HG03025 (cell line): ENCODE measurements at regions not wholly inside any gene's neighbourhood (a gene's known extent, or its start where the extent isn't known, plus 50 kb on each side); places are given as distances from the start of the nearest gene placed in this dataset.

Source experiments
- ATAC-seq: cut with Tn5 transposase; IDR thresholded peaks from one replicate; pipeline ENCODE4 v1.9.1; 2021; ENCODE audit warnings: mild to moderate bottlenecking, moderate library complexity; ENCODE audit not compliant: unreplicated experiment, low FRiP score

GRCh38 chr14:98580131-98580678 lies 691.8 kb downstream of the BCL11B start:
- ATAC-seq, result no peak

DNA sequence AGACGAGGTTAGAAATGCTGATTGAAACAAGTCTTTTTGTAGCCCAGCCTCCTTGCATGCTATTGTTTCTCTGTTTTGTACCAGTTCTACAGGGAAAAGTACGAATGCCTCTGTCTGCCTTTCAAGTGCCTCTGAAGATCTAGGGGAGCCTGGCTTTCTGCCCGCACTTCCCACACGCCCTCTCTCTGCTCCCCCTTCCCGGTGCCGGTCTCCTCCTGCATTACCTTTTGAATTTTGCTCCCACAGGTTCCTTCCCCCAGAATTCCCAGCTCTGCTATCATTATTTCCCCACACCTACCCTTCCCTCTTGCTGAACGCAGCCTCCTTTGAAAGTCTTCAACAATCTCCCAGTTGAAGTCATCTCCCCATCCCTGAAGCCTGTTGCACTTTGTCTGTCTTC lies 689.7 kb downstream of the BCL11B start:
- no peak for ATAC-seq

DNA sequence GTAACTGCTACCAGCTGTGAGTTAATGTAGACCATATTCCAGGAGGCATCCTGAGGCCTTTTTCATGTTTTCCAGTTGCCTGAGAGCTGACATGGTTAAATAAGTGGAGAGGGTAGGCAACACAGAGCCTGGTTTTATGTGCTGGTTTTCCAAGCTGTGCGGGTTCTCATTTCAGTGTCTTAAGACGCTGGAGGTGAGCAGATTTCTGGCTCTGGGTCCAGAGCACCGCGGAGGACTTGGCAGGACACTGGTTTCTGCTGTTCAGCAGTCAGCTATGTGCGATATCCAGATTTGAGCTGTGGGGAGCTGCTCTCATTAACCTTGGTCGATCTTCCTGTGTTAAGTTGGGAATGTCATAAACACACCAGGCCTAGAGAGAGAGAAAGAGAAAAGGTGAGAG lies 680.8 kb downstream of the BCL11B start:
- ATAC-seq, result no peak

GRCh38 chr14:98592611-98593170 lies 679.3 kb downstream of the BCL11B start:
- ATAC-seq, result no peak

DNA sequence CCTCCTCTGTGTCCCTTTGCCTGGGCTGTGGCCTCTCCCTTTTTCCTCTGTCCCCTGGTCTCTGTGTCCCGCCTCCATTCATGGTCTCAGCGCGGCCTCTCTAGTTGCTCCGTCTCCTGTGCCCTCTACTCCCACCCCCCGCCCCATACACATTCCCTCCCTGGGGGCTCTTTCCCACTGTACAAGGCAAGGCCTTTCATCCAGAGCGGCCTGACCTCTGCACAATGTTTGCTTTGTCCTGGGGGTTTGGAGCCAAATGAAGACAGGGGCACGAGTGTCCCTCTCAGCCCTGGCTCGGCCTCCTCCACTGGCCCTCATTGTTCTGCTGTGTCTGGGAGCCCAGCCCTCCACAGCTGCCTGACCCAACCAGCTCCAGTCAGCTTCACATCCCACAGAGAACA lies 678.6 kb downstream of the BCL11B start:
- ATAC-seq, result no peak

DNA sequence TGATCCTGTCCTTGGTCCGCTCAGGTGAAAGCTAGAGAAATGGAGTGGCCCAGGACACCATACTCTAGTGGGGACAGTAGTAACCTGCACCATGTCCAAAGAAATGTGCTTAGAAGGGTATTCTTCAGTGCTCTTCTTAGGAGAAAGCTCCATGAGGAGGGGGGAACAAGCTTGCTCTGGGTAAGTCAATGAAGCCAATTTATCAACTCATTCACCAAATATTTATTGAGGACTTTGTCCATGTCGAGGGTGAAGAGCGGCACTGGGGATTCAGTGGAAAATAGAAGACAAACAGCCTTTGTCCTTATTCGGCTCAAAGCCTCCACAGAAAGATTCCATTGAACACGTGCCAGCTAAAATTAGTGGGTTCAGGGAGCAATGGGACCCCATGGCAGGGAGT lies 677.8 kb downstream of the BCL11B start:
- ATAC-seq, result no peak

GRCh38 chr14:98598576-98598975 lies 673.4 kb downstream of the BCL11B start:
- ATAC-seq, result no peak

- ATAC-seq, result no peak
These were observed 672.9 kb downstream of the BCL11B start for GRCh38 chr14:98599082-98599481.

DNA sequence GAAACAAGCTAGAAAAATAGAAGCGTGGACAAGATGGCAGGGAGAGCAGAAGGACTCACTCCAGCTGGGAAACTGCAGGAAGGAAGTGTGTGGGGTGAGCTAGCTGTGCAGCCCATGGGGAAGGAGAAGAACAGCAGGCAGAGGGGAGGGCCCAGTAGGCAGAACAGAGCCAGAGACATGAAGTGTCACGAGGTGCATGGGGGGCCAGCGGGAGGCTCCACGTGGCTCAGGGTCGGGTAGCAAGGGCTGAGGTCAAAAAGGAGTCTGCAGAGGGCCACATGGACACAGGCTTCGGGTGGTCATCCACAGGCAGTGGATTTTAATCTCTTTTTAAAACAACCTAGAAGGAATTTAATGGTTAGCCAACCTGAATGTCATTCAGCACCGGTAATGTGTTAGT lies 669.0 kb downstream of the BCL11B start:
- ATAC-seq, result no peak

DNA sequence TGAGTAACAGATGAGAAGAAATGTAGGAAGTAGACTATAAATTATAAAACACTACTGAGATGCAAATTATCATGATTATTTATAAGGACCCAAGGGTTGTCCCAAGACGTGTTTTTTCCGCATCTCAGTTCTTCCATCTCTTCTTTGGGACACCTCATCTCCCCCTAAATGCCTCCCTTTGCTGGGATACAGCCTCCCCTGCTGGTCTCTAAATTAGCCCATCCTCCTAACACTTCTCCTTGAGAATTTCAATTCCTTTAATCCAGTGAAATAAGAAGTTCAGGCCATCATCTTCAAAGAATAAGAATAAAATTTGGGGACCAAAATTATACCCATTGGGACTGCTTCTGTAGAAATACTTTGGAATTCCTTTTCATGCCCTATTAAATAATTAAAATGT lies 667.0 kb downstream of the BCL11B start:
- ATAC-seq, result no peak

DNA sequence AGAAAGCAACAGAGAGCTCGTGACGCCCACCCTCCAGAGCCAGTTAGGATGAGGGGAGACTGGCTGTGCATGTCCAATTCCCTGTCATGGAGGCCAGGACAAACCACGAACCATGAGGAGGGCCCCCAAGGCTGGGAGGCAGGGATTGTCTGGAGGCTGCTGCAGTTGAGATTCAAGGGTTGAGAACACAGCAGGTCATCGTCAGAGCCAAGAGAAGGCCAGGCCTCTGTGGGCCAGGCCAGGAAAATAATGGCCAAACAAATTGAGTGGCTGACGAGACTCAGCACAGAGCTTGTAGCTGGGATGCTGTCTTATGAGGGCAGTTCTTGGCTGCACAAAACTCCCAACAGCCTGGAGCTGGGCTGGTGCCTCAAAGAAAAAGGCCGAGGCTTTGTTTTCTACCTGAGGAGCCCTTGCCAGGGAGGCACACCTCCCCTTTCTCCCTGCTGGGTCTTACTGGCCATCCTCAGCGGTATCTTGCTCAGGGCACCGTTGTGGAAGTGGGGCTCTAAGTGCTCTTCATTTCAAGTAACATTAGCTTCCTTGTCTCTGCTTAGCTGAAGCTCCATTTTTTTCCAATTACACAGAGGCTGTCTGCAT lies 665.9 kb downstream of the BCL11B start:
- ATAC-seq, result no peak

- no peak for ATAC-seq
These were observed 665.2 kb downstream of the BCL11B start for GRCh38 chr14:98606816-98607215.

- no peak for ATAC-seq
These were observed 664.6 kb downstream of the BCL11B start for GRCh38 chr14:98607341-98607910.

DNA sequence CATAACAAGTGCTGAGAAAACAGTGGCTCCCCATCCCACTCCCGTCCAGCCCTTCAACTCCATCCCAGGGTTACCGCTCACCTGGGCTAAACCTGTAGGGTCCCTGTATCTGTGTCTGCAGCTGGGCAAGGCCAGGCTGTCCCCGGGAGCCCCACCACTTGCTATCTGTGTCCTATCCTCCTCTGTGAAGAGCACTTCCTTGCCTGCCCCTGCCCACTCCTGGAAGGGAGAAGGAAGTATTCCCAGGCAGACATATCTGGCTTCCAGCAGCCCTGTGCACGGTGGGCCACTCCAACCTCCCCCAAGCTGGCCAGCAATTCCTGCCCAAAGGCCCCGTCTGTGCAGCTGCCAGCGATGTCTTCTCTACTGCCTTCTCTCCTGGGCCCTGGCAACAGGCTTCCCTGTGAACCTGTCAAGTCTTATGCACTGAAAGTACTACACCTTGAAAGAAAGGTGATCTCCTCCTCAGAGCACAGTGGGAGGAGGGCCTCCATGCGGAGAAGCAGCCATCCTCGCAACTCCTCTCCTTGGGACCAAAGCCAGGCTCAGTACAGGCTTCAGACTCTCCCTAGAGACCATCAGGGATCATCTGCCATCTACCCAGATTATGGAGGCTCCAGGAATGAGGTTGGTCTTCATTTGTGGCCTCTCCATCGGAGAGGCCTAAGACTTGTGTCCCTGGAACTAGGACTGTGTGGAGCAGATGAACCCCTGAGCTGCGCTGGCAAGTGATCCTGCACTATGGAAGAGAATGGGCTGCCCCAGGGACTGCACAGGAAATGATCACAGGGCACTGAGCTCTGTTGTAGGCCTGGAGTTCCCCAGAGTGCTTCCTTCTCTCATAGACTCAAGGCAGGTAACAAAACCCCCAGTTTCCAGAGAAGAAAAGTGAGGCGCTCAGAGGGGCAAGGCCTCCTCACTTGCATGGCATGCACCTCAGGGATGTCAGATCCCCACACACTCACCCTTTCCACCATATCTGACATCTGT lies 663.6 kb downstream of the BCL11B start:
- ATAC-seq, result no peak

GRCh38 chr14:98612434-98613200 lies 659.4 kb downstream of the BCL11B start:
- ATAC-seq, result no peak

DNA sequence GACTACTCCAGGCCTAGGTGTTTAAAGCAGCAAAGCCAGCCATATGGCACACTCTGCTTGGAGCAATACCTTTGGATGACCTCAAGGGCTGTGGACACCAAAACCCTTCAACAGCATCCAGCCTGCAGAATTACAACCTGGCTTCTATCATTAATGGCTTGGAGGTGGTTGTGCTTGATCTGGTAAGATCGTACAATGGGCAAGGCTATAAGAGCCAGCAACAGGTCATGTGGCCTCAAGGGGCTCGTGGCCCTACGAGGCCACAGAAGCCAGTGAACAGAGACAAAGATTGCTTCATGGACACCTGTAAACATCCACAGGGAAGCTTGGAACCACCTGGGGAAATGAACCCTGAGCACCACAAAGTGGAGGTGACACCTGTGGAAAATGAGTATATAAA lies 657.3 kb downstream of the BCL11B start:
- ATAC-seq, result no peak

DNA sequence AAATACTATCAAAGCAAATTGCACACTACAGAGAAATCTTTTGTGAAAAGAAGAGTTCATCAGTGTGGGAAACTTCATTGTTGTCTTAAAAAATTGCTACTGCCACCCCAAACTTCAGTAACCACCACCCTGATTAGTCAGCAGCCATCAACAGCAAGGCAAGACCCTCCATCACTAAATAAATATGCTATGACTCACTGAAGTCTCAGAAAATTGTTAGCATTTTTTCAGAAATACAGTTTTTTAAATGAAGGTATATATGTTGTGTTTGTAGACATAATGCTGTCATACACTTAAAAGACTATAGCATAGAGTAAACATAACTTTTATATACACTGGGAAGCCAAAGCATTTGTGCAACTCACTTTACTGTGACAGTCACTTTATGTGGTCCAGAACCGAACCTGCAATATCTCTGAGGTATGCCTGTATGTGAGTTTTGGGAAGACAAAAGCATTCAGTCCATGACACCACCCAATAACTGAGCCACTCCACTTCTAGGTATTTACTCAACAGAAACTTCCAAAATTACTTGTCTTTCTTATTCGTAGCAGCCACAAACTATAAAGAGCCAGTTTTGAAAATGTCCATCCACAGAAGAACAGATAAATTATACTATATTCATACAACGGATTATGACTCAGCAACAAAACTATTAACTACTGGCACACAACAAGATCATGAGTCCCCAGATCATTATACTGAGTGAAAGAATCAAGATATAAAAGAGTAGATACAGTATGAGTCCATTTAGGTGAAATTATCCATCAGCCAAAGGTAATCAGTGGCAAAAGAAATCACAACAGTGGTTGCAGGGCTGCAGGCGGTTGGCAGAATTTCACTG lies 649.6 kb downstream of the BCL11B start:
- ATAC-seq, result no peak

GRCh38 chr14:98623788-98624415 lies 648.1 kb downstream of the BCL11B start:
- no peak for ATAC-seq

GRCh38 chr14:98633380-98633779 lies 638.6 kb downstream of the BCL11B start:
- ATAC-seq, result no peak
